Loucy (cell line): ENCODE measurements at regions not wholly inside any gene's neighbourhood (a gene's known extent, or its start where the extent isn't known, plus 50 kb on each side); places are given as distances from the start of the nearest gene placed in this dataset.
"Not testable (repeated sequence)": the region's sequence is repeated elsewhere in the genome, so short reads cannot be mapped to it uniquely, and the experiment has no call there.

Source experiments
- H2AFZ ChIP-seq: fragments of 200-600 bp; sonication (generic); 2 replicates; pipeline ENCODE4 v1.6.0; 2016; ENCODE audit warnings: antibody characterized with exemption, mild to moderate bottlenecking, low read length, moderate library complexity
- H3F3A ChIP-seq: fragments of 200-600 bp; 2 replicates; pipeline ENCODE4 v1.6.0; 2016; ENCODE audit warnings: antibody characterized with exemption, low read depth, mild to moderate bottlenecking
- H3K27me3 ChIP-seq: fragments of 200-600 bp; sonication (generic); 2 replicates; pipeline ENCODE4 v1.6.1; 2014; ENCODE audit warnings: low read length, mild to moderate bottlenecking; ENCODE audit not compliant: insufficient read depth, poor library complexity, severe bottlenecking
- H3K36me3 ChIP-seq: fragments of 200-600 bp; sonication (generic); 2 replicates; pipeline ENCODE4 v1.6.1; 2016; ENCODE audit warnings: low read length; ENCODE audit not compliant: insufficient read depth
- H3K4me1 ChIP-seq: fragments of 200-600 bp; sonication (generic); 2 replicates; pipeline ENCODE4 v1.5.1; 2014; ENCODE audit warnings: low read length, mild to moderate bottlenecking; ENCODE audit not compliant: insufficient read depth, poor library complexity, severe bottlenecking
- H3K4me2 ChIP-seq: fragments of 200-600 bp; sonication (generic); 2 replicates; pipeline ENCODE4 v1.6.0; 2014; ENCODE audit warnings: antibody characterized with exemption, low read length, low read depth, mild to moderate bottlenecking; ENCODE audit not compliant: poor library complexity, severe bottlenecking
- H3K4me3 ChIP-seq: fragments of 200-600 bp; sonication (generic); 2 replicates; pipeline ENCODE4 v1.5.1; 2014; ENCODE audit warnings: low read length, mild to moderate bottlenecking, mixed read lengths; ENCODE audit not compliant: poor library complexity, severe bottlenecking
- H3K79me2 ChIP-seq: fragments of 200-600 bp; sonication (generic); 2 replicates; pipeline ENCODE4 v1.6.1; 2014; ENCODE audit warnings: low read length; ENCODE audit not compliant: insufficient read depth
- H3K9ac ChIP-seq: fragments of 200-600 bp; sonication (generic); 2 replicates; pipeline ENCODE4 v1.6.0; 2014; ENCODE audit warnings: mild to moderate bottlenecking, low read depth, low read length, moderate library complexity; ENCODE audit not compliant: poor library complexity, severe bottlenecking
- H3K9me2 ChIP-seq: fragments of 200-600 bp; sonication (generic); replicated peaks from 2 replicates; pipeline ENCODE4 v1.6.1; 2016; ENCODE audit warnings: low read depth, low read length, mixed read lengths
- H3K9me3 ChIP-seq: fragments of 200-600 bp; sonication (generic); 2 replicates; pipeline ENCODE4 v1.6.1; 2014; ENCODE audit warnings: mild to moderate bottlenecking, antibody characterized with exemption, low read length, low read depth; ENCODE audit not compliant: insufficient read depth
- H4K20me1 ChIP-seq: fragments of 200-600 bp; sonication (generic); 2 replicates; pipeline ENCODE4 v1.6.0; 2014; ENCODE audit warnings: antibody characterized with exemption, low read length, mild to moderate bottlenecking; ENCODE audit not compliant: insufficient read depth, poor library complexity, severe bottlenecking

- H3K4me1 ChIP-seq, H4K20me1 ChIP-seq, H3K27me3 ChIP-seq, H3F3A ChIP-seq, H3K4me3 ChIP-seq, H3K9me3 ChIP-seq, H3K36me3 ChIP-seq, H2AFZ ChIP-seq, H3K79me2 ChIP-seq, H3K9me2 ChIP-seq, H3K4me2 ChIP-seq, H3K9ac ChIP-seq: not testable (repeated sequence)
These were observed 194.6 kb downstream of the TMEM121 start for GRCh38 chr14:105720852-105721601.

- not testable (repeated sequence) for H3K4me2 ChIP-seq, H4K20me1 ChIP-seq, H3K9me3 ChIP-seq, H3K9me2 ChIP-seq, H3K4me3 ChIP-seq, H3F3A ChIP-seq, H2AFZ ChIP-seq, H3K36me3 ChIP-seq, H3K79me2 ChIP-seq, H3K4me1 ChIP-seq, H3K9ac ChIP-seq, H3K27me3 ChIP-seq
These were observed 195.2 kb downstream of the TMEM121 start for GRCh38 chr14:105721602-105721970.

- not testable (repeated sequence) for H3K9me3 ChIP-seq, H3K4me3 ChIP-seq, H4K20me1 ChIP-seq, H3K4me2 ChIP-seq, H3F3A ChIP-seq, H3K79me2 ChIP-seq, H3K27me3 ChIP-seq, H3K9me2 ChIP-seq, H3K4me1 ChIP-seq, H2AFZ ChIP-seq, H3K9ac ChIP-seq, H3K36me3 ChIP-seq
These were observed 195.8 kb downstream of the TMEM121 start for GRCh38 chr14:105721996-105722709.

DNA sequence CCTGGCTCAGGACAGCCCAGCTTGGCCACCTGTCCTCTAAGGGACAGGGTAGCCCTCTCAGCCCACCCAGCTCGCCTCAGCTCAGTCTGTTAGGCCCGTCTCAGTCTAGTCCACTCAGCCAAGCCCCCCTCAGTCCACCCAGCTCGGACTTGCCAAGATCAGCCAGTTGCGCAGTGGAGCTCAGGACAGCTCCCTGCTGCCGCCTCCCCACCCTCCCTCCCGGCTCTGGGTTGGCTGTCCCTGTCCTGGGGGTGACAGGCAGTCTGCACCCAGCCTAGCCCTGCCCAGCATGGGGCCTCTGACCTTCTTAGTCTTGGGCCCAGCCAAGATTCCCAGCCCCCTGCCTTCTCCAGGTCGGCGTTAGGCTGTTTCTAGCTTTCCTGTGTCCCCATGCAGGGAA, 196.9 kb downstream of the TMEM121 start:
- H3K4me1 ChIP-seq, H3K9me2 ChIP-seq, H3K9me3 ChIP-seq, H3K9ac ChIP-seq, H4K20me1 ChIP-seq, H3K36me3 ChIP-seq, H3K27me3 ChIP-seq, H3F3A ChIP-seq, H3K79me2 ChIP-seq, H3K4me3 ChIP-seq, H2AFZ ChIP-seq, H3K4me2 ChIP-seq: not testable (repeated sequence)

DNA sequence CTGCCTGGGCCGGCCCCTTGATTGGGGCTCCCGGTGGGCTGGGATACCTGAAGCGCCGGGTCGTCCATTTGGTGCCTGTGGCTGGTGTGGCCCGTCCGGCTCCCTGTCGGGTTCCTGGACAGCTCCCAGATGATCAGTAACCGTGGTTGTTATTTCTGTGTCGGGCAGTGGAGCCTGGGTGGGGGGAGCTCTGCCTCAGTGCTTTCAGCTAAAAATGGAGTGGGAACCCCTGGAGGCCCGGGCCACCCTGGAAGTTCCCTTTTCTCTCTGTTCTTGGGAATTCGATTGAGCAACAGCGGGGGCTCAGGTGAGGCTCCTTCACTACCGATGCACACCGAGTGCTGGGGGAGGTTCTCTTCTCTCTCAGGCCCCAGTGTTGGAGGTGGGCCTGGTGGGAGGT, 197.4 kb downstream of the TMEM121 start:
- not testable (repeated sequence) for H3K9me3 ChIP-seq, H3K9ac ChIP-seq, H3K9me2 ChIP-seq, H3K4me2 ChIP-seq, H3K27me3 ChIP-seq, H3F3A ChIP-seq, H3K36me3 ChIP-seq, H3K4me3 ChIP-seq, H3K79me2 ChIP-seq, H3K4me1 ChIP-seq, H2AFZ ChIP-seq, H4K20me1 ChIP-seq

DNA sequence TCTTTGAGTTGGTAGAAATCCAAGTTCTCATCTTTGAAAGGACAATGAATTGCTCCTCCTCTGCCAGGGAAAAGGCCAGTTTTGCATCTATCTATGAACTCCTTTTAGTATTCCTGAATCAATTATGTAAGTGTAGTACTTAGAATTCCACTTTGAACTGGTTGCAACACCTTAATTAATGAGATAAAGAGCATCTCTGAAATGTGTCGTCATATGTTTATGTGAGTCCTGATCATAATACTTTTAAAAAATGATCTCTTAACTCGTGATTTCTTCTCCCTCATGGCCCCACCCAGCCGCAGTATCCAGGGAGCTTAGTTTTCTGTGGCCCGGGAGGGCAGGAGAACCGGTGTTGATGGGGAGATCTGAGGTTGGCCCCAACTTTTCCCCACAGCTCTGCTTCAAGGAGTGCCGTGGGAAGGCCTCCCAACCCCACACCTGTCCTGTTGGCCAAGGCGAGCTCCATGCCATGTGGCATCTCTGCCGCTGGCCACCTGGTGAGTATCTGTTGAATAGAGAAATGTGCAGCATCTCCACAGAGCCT, 203.5 kb downstream of the TMEM121 start:
- not testable (repeated sequence) for H3F3A ChIP-seq, H3K27me3 ChIP-seq, H4K20me1 ChIP-seq, H3K4me3 ChIP-seq, H3K36me3 ChIP-seq, H3K9me3 ChIP-seq, H3K9me2 ChIP-seq, H3K4me1 ChIP-seq, H3K79me2 ChIP-seq, H2AFZ ChIP-seq, H3K4me2 ChIP-seq, H3K9ac ChIP-seq

DNA sequence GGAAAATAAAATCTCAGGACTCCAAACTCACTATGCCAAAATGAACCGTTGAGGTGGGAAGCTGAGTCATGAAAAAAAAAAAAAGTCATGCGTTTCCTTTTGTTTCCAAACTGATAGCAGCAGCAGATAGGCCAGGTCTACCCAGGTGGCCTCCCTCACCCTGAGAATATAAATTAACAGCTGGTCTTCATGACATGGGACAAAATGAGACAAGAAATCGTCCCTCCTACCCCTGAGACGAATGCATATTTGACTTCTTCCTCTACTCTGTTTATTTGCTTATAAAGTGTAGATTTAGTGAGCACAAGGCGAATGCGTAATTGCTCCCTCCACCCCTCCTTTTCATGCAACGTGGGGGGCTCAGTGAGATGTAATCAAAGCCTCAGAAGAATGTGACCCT, 204.3 kb downstream of the TMEM121 start:
- not testable (repeated sequence) for H3F3A ChIP-seq, H3K4me2 ChIP-seq, H3K9me3 ChIP-seq, H3K9ac ChIP-seq, H3K27me3 ChIP-seq, H3K79me2 ChIP-seq, H4K20me1 ChIP-seq, H3K4me3 ChIP-seq, H3K36me3 ChIP-seq, H3K9me2 ChIP-seq, H2AFZ ChIP-seq, H3K4me1 ChIP-seq
